Adrenal gland (tissue), 9 donors: ENCODE measurements at regions not wholly inside any gene's neighbourhood (a gene's known extent, or its start where the extent isn't known, plus 50 kb on each side); places are given as distances from the start of the nearest gene placed in this dataset.

ENCODE experiments used
- DNase-seq, 7 donors: peaks; one replicate each; pipeline ENCODE4 v3.0.0-alpha.2; 2019 to 2020
- H3K27ac ChIP-seq, 5 donors: fragments of 200-600 bp; sonication (generic) in 4 of 5; 1 replicate in 3 of 5; 2 replicates in 2 of 5; pipeline versions ENCODE4 v1.5.1 to v1.8.0; 2016 to 2020; ENCODE audit warnings: mild to moderate bottlenecking in 1 of 5
- H3K27me3 ChIP-seq: fragments of 200-600 bp; 2 replicates; pipeline ENCODE4 v1.8.0; 2021
- H3K36me3 ChIP-seq, 2 donors: fragments of 200-600 bp; replicated peaks in 1 of 2; 1 replicate in 1 of 2; 2 replicates in 1 of 2; pipeline versions ENCODE4 v1.5.1 to v1.8.0; 2018 to 2022
- H3K4me1 ChIP-seq, 2 donors: fragments of 200-600 bp; replicated peaks in 1 of 2; 1 replicate in 1 of 2; 2 replicates in 1 of 2; pipeline versions ENCODE4 v1.5.1 to v1.8.0; 2018 to 2021
- H3K4me3 ChIP-seq, 4 donors: fragments of 200-600 bp; sonication (generic) in 3 of 4; one replicate each; pipeline ENCODE4 v1.5.1; 2016 to 2018
- H3K9me3 ChIP-seq, 3 donors: fragments of 200-600 bp; sonication (generic) in 1 of 3; replicated peaks in 1 of 3; 1 replicate in 2 of 3; 2 replicates in 1 of 3; pipeline versions ENCODE4 v1.5.1 to v1.8.0; 2016 to 2021
- POLR2A ChIP-seq, 2 donors: fragments of 450-650 bp; IDR thresholded peaks; one replicate each; pipeline ENCODE4 v1.6.1; 2017; ENCODE audit warnings: antibody characterized with exemption in 2 of 2, mild to moderate bottlenecking in 2 of 2, moderate library complexity in 1 of 2
- WGBS, 4 donors: extraction: QIAGEN DNeasy Blood & Tissue Kit in 2 of 4; methylation state at CpG; one replicate each; pipeline versions ENCODE4 v1.1.5 to v1.1.7; 2013 to 2017; 5-methylcytosine and 5-hydroxymethylcytosine counted together
- intact Hi-C, 2 donors: fragments of 100-400 bp; cut with DNase I; formaldehyde crosslinking; loops; one replicate each; pipeline versions ENCODE4 v1.14.1 to v1.15.0; 2022 to 2023
- TF ChIP-seq, protein P1 (sequence below), 6 experiments: fragments of 450-650 bp in 4 of 6; fragments of 200-600 bp in 2 of 6; sonication (generic) in 1 of 6; IDR thresholded peaks; 1 replicate in 5 of 6; 2 replicates in 1 of 6; pipeline versions ENCODE4 v1.5.1 to v1.8.0; 2016 to 2021; ENCODE audit warnings: antibody characterized with exemption in 6 of 6, mild to moderate bottlenecking in 2 of 6, moderate library complexity in 1 of 6
- donor health status: healthy with polysubstance abuse.
- donor health status: Bipolar disorder and iron deficiency.
- donor health status: DM: yes; HTN: yes; CAD: no.
- donor health status: DM: no; HTN: no; CAD: no.
- donor health status: DM: no; HTN: no; CAD: no.

DNA sequence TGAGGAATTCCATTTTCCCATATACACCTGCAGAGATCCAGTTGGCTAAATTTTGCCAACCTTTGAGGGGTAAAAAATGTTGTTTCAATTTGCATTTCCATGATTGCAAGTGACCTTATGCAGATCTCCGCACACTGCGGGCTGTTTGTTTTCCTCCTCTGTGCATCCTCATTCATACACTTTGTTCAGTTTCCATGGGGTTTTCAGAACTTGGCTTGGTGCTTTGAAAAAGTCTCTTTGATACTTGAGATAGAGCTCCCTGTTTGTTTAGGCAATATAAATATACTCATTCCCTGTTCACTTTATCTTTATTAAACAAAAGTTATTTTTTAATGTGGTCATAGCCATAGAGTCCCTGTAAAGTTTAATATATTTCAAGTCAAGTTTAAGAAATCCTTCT is 353.1 kb downstream of the CMPK2 start:
- no peak for DNase-seq
- Histone ChIP-seq H3K27me3 (no peaks in the 10 kb centered on the region), H3K4me3 (no peak overlapping the region), H3K36me3 (no peaks in the 10 kb centered on the region), H3K27ac (no peak overlapping the region), H3K9me3 (no peaks in the 10 kb centered on the region), H3K4me1 (no peaks in the 10 kb centered on the region)
- TF ChIP-seq, protein P1, sequence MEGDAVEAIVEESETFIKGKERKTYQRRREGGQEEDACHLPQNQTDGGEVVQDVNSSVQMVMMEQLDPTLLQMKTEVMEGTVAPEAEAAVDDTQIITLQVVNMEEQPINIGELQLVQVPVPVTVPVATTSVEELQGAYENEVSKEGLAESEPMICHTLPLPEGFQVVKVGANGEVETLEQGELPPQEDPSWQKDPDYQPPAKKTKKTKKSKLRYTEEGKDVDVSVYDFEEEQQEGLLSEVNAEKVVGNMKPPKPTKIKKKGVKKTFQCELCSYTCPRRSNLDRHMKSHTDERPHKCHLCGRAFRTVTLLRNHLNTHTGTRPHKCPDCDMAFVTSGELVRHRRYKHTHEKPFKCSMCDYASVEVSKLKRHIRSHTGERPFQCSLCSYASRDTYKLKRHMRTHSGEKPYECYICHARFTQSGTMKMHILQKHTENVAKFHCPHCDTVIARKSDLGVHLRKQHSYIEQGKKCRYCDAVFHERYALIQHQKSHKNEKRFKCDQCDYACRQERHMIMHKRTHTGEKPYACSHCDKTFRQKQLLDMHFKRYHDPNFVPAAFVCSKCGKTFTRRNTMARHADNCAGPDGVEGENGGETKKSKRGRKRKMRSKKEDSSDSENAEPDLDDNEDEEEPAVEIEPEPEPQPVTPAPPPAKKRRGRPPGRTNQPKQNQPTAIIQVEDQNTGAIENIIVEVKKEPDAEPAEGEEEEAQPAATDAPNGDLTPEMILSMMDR (IDR thresholded peaks at IDR 0.05) = no peak
- no peak for TF ChIP-seq POLR2A (IDR thresholded peaks at IDR 0.05)
- intact Hi-C loops = no loop called here
- WGBS, 4 donors = 77 to 92% (median 85%) methylated on average over 2 of the region's 2 CpGs

DNA sequence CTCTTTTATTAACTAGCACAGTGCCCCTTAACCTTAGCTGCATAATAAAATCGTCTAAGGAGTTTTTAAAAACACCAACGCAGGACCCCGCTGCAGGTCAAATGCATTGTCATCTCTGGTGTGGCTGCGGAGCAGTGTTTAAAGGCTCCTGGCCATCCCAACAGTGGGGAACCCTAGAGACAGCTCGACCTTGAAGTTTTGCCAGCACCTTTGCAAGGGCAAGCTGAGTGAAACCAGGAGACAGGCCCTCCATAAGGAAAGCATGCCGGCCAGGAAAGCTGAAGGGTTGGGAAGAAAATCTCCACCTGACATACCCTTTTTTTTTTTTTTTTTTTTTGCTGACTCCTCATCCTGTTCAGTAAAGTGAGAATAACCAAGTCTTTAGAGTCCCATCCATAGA is 349.0 kb downstream of the CMPK2 start:
- H3K27me3 ChIP-seq = no peaks in the 10 kb centered on the region
- no peaks in the 10 kb centered on the region for H3K9me3 ChIP-seq
- intact Hi-C loops = no loop called here
- WGBS, 4 donors = 43 to 62% (median 60%) methylated on average over 6 of the region's 6 CpGs
- no peak for TF ChIP-seq POLR2A (IDR thresholded peaks at IDR 0.05)
- TF ChIP-seq, protein P1 (IDR thresholded peaks at IDR 0.05) = no peak
- no peaks in the 10 kb centered on the region for H3K36me3 ChIP-seq
- H3K4me3 ChIP-seq = no peak overlapping the region
- H3K27ac ChIP-seq = no peak overlapping the region
- H3K4me1 ChIP-seq = no peaks in the 10 kb centered on the region
- no peak for DNase-seq

DNA sequence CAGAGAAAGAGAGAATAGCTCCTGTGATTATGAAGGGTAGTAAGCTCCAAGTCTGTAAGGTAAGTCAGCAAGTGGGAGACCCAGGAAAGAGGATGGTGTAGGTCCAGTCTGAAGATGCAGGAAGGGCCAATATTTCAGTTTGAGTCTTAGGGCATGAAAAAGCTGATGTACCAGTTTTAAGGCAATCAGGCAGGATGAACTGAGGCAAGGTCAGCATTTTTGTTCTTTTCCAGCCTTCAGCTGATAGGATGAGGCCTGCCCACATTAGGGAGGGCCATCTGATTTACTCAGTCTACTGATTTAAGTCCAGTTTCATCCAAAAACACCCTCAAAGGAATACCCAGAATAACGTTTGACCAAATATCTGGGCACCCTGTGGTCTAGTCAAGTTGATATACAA is 347.3 kb downstream of the CMPK2 start:
- no peak for TF ChIP-seq POLR2A (IDR thresholded peaks at IDR 0.05)
- TF ChIP-seq, protein P1 (IDR thresholded peaks at IDR 0.05) = no peak
- no peaks in the 10 kb centered on the region for H3K4me1 ChIP-seq
- H3K9me3 ChIP-seq = no peaks in the 10 kb centered on the region
- intact Hi-C loops = no loop called here
- H3K4me3 ChIP-seq = no peak overlapping the region
- no peaks in the 10 kb centered on the region for H3K27me3 ChIP-seq
- 42 to 74% (median 59%) methylated on average over 1 of the region's 1 CpG for WGBS, 4 donors
- no peak for DNase-seq
- no peaks in the 10 kb centered on the region for H3K36me3 ChIP-seq
- H3K27ac ChIP-seq = no peak overlapping the region

DNA sequence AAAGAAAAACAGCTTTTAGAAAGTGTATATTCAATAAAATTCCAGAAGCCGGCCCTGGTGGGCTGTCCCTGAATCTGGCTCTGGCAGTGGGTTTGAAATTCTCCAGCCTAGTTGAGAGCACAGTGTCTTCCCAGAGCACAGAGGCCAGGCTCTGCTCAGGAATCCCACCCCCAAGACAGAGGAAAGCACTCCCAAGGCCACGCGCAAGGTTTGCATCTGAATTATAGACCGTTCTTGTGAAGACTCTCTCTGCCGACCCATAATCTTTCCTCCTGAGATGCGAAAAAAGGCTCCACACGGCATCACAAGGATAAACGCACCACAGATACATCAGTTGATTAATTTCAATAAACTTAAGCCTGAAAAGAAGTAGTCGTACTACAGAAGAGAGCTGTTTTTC is 342.2 kb downstream of the CMPK2 start:
- DNase-seq = no peak
- intact Hi-C loops = no loop called here
- 50 to 55% (median 53%) methylated on average over 9 of the region's 9 CpGs for WGBS, 4 donors

More for the DNA sequence above, 342.2 kb downstream of the CMPK2 start:
- H3K4me3 ChIP-seq = no peak overlapping the region
- no peaks in the 10 kb centered on the region for H3K36me3 ChIP-seq
- no peaks in the 10 kb centered on the region for H3K27me3 ChIP-seq
- H3K9me3 ChIP-seq = no peaks in the 10 kb centered on the region
- no peak for TF ChIP-seq POLR2A (IDR thresholded peaks at IDR 0.05)
- TF ChIP-seq, protein P1 (IDR thresholded peaks at IDR 0.05) = no peak
- H3K27ac ChIP-seq = no peak overlapping the region
- H3K4me1 ChIP-seq = no peaks in the 10 kb centered on the region
